PFSK-1 (cell line): ENCODE measurements at regions not wholly inside any gene's neighbourhood (a gene's known extent, or its start where the extent isn't known, plus 50 kb on each side); places are given as distances from the start of the nearest gene placed in this dataset.

Source experiments
- FOXP2 ChIP-seq: optimal IDR thresholded peaks from 2 replicates; pipeline ENCODE3; 2011; ENCODE audit warnings: borderline replicate concordance, control low read depth, inconsistent platforms; ENCODE audit not compliant: insufficient read depth; ENCODE audit errors: extremely low read length, extremely low read depth
- POLR2AphosphoS5 ChIP-seq: IDR thresholded peaks from 2 replicates; pipeline ENCODE4 v1.6.1; 2012; ENCODE audit warnings: low read depth, mild to moderate bottlenecking, control low read depth, low read length, moderate library complexity
- REST ChIP-seq, 2 experiments: IDR thresholded peaks; 2 replicates each; pipeline versions ENCODE4 v1.6.1 to v1.8.0; 2011 to 2012; ENCODE audit warnings: low read depth in 2 of 2, low read length in 2 of 2, control low read depth in 1 of 2, inconsistent platforms in 1 of 2, mild to moderate bottlenecking in 1 of 2, moderate library complexity in 1 of 2; ENCODE audit not compliant: insufficient read depth in 1 of 2
- SIN3A ChIP-seq: IDR thresholded peaks from 2 replicates; pipeline ENCODE4 v1.6.1; 2012; ENCODE audit warnings: mild to moderate bottlenecking, low read length, moderate library complexity, borderline replicate concordance; ENCODE audit not compliant: insufficient read depth
- TAF1 ChIP-seq: IDR thresholded peaks from 2 replicates; pipeline ENCODE4 v1.6.1; 2012; ENCODE audit warnings: low read length, control low read depth, borderline replicate concordance; ENCODE audit not compliant: insufficient read depth

- TF ChIP-seq FOXP2 (no peak), TAF1 (no peak), REST (IDR thresholded peaks at IDR 0.05; ENCODE audit: insufficient read depth in 1 of 2, low read depth in 2 of 2, low read length in 2 of 2) (no peak), POLR2AphosphoS5 (no peak), SIN3A (no peak)
These were observed 375.6 kb downstream of the TUSC1 start for GRCh38 chr9:25302601-25303000.

GRCh38 chr9:25284365-25284764 lies 393.9 kb downstream of the TUSC1 start:
- no peak for TF ChIP-seq FOXP2
- TF ChIP-seq REST (IDR thresholded peaks at IDR 0.05; ENCODE audit: insufficient read depth in 1 of 2, low read depth in 2 of 2, low read length in 2 of 2) = no peak
- TF ChIP-seq SIN3A = no peak

- no peak for TF ChIP-seq SIN3A
- no peak for TF ChIP-seq FOXP2
- no peak for TF ChIP-seq POLR2AphosphoS5
- no peak for TF ChIP-seq REST (IDR thresholded peaks at IDR 0.05; ENCODE audit: insufficient read depth in 1 of 2, low read depth in 2 of 2, low read length in 2 of 2)
- no peak for TF ChIP-seq TAF1
These were observed 395.3 kb downstream of the TUSC1 start for GRCh38 chr9:25282946-25283345.

GRCh38 chr9:25261445-25261844 lies 416.8 kb downstream of the TUSC1 start:
- no peak for TF ChIP-seq REST (IDR thresholded peaks at IDR 0.05; ENCODE audit: insufficient read depth in 1 of 2, low read depth in 2 of 2, low read length in 2 of 2)
- no peak for TF ChIP-seq TAF1
- no peak for TF ChIP-seq FOXP2
- no peak for TF ChIP-seq SIN3A
- no peak for TF ChIP-seq POLR2AphosphoS5

GRCh38 chr9:25260046-25260445 lies 418.2 kb downstream of the TUSC1 start:
- TF ChIP-seq REST (IDR thresholded peaks at IDR 0.05; ENCODE audit: insufficient read depth in 1 of 2, low read depth in 2 of 2, low read length in 2 of 2) (no peak), TAF1 (no peak), POLR2AphosphoS5 (no peak), SIN3A (no peak), FOXP2 (no peak)
